ENCODE measurements at regions not wholly inside any gene's neighbourhood (a gene's known extent, or its start where the extent isn't known, plus 50 kb on each side); places are given as distances from the start of the nearest gene placed in this dataset.

DNA sequence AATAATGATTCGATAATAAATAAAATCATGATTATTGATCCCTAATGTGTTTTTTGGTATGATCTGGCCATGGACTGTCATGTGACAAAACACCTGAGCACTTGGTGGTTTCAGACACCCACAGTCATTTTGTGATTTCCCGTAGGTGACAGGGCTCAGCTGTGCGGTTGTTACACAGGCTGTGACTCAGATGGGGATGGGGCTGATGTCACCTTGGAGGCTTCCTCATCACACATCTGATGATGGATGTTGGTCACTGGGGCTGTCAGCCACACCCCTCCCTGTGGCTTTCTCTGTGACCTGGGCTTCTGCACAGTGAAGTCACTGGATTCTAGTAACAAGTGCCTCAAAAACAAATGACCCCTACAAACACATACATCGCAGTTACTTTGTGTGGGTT lies 995.1 kb downstream of the BRD1 start:
- H3K36me3 Mint-ChIP-seq, result peaks cover 0 to 2% of the 10 kb centered on the region in 2 donors
- peaks cover 19 to 21% of the 10 kb centered on the region in 2 donors for H3K9me3 Mint-ChIP-seq
- no peak overlapping the region for H3K4me3 Mint-ChIP-seq
- ATAC-seq (replicated peaks) (peak; percentile 58 to 86), DNase-seq (peak; percentile 17)
- H3K4me1 Mint-ChIP-seq, result peaks cover 0 to 3% of the 10 kb centered on the region in 2 donors
- H3K27me3 Mint-ChIP-seq, result peaks cover 8 to 27% of the 10 kb centered on the region in 2 donors
- H3K27ac Mint-ChIP-seq, result no peak overlapping the region

DNA sequence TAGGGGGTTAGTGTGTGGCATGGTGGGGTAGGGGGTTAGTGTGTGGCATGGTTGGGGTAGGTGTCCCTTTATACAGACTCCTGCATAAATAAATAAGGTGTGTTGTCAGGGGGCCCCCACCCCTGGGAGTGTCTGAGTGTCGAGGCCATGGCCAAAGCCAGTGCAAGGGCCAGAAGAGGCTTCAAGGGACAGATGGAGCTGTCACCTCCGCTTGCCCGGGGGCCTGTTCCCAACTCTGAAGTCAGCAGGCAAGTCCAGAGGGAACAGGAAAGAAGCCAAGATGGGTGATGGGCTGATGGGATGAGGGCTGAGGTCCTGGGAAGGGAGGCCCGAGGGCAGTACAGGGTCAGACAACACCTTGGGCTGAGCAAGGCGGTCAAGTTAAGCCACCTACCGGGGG lies 997.8 kb downstream of the BRD1 start:
- ATAC-seq (replicated peaks) (no peak), DNase-seq (no peak)
- Mint-ChIP-seq H3K27me3 (peaks cover 17 to 28% of the 10 kb centered on the region in 2 donors), H3K36me3 (peaks cover 0 to 2% of the 10 kb centered on the region in 2 donors), H3K4me3 (no peak overlapping the region), H3K27ac (no peak overlapping the region), H3K9me3 (peaks cover 13 to 15% of the 10 kb centered on the region in 2 donors), H3K4me1 (no peaks in the 10 kb centered on the region)

DNA sequence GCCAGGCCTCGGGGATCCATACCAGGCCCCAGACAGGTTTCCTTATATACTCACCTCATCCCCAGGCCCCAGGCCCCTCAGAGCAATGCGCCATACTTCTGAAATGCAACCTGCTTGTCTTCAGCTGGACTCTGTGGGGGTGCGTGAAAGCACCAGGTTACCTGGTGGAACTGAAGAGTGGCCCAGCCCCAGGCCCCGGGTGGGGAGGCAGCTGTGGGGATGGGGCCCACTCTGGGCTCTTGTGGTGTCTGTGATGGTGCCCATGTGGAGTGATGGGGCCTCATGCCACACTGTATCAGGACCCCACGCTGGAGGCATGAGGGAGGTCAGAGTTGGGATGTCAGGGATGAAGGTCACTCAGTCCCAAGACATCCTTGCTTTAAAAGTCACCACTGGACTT lies 999.0 kb downstream of the BRD1 start:
- ATAC-seq (replicated peaks) (no peak), DNase-seq (no peak)
- H3K27me3 Mint-ChIP-seq, result peaks cover 21 to 28% of the 10 kb centered on the region in 2 donors
- no peak overlapping the region for H3K4me3 Mint-ChIP-seq
- no peaks in the 10 kb centered on the region for H3K4me1 Mint-ChIP-seq
- H3K9me3 Mint-ChIP-seq, result peaks cover 13 to 15% of the 10 kb centered on the region in 2 donors
- H3K27ac Mint-ChIP-seq, result no peak overlapping the region
- H3K36me3 Mint-ChIP-seq, result peaks cover 0 to 2% of the 10 kb centered on the region in 2 donors

DNA sequence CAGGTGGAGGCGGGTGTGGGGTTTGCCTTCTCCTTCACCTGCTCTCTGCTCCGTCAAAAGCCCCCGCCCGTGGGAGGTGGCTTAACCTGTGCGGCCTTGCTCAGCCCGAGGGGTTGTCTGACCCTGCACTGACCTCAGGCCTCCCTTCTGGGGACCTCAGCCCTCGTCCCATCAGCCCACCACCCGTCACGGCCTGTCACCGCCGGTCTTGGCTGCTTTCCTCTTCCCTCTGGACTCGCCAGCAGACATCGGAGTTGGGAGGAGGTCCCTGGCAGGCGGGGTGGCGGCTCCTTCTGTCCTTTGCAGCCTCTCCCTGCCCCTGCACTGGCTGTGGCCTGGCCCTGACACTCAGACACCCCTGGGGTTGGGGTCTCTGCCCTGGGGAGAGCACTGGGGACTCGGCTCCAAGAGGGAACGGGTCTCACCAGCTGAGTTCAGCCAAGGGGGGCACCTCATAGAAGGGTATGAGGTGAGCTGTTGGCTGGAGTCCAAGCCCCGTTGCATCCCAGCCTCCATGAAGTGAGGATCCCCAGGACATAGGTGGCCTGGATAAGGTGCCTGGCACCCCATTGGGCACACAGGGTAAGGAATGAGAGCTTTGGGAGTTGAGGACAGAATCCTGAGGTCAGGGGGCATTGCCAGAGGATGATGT lies 999.6 kb downstream of the BRD1 start:
- no peak for DNase-seq

DNA sequence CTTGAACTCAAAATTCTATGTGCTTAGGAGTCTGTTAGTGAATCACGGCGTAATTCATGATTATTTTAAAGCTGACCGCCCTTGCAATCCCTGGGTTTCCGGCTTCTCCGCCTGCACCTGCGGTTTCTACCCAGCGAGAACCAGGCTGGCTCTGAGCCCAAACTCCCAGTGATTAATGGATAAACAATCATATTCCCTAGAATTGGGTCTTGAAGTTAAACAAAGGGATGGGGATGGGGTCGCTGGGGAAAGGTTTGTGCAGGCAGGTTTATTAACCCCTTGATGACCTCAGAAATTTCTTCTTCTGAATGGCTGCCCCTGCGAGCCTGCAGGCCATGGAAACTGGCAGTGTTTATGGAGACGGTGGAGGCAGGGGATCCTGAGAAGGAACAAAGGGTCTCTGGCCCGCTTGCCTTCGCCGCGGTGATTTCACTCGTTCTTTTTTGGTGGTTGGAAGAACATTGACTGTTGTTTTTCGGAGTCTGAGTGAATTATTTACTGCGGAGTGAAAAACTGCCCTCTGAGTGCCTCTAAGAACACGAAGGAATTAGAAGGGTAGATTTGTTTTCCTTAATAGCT lies 1000.3 kb downstream of the BRD1 start:
- H3K4me1 Mint-ChIP-seq, result no peaks in the 10 kb centered on the region
- H3K4me3 Mint-ChIP-seq, result no peak overlapping the region
- ATAC-seq (replicated peaks) (no peak), DNase-seq (no peak)
- H3K27me3 Mint-ChIP-seq, result peaks cover 20 to 21% of the 10 kb centered on the region in 2 donors
- peaks cover 7 to 8% of the 10 kb centered on the region in 2 donors for H3K9me3 Mint-ChIP-seq
- no peak overlapping the region for H3K27ac Mint-ChIP-seq
- H3K36me3 Mint-ChIP-seq, result peaks cover 0 to 2% of the 10 kb centered on the region in 2 donors

More for the DNA sequence above, 999.6 kb downstream of the BRD1 start:
- H3K4me1 Mint-ChIP-seq, result no peaks in the 10 kb centered on the region
- no peak for ATAC-seq (replicated peaks)
- no peak overlapping the region for H3K27ac Mint-ChIP-seq
- no peak overlapping the region for H3K4me3 Mint-ChIP-seq
- H3K9me3 Mint-ChIP-seq, result peaks cover 8 to 11% of the 10 kb centered on the region in 2 donors
- H3K36me3 Mint-ChIP-seq, result peaks cover 0 to 2% of the 10 kb centered on the region in 2 donors
- peaks cover 21% of the 10 kb centered on the region in 2 donors for H3K27me3 Mint-ChIP-seq

DNA sequence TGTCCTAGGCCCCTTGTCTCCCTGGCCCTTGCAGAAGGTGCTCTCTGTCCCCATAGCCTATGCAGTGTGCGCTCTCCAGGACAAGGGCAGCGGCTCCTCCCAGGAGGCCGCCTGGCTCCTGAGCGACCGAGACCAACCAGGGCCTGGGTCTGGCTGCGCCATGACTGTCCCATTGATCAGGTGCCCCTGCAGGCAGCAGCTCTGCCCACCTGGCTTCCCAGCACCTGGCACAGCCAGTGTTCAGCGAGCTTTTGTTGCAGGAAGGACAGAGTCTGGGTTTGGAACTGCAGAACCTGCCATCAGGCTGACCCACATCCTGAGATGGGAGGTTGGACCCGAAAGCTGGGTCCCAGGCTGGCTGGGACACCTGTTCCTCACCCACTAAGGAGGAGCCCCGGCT lies 1001.1 kb downstream of the BRD1 start:
- no peak for DNase-seq
- ATAC-seq (replicated peaks), result no peak
- H3K4me3 Mint-ChIP-seq, result no peak overlapping the region
- H3K36me3 Mint-ChIP-seq, result peaks cover 0 to 2% of the 10 kb centered on the region in 2 donors
- H3K27me3 Mint-ChIP-seq, result peaks cover 20 to 21% of the 10 kb centered on the region in 2 donors
- H3K4me1 Mint-ChIP-seq, result no peaks in the 10 kb centered on the region
- H3K9me3 Mint-ChIP-seq, result peaks cover 7 to 8% of the 10 kb centered on the region in 2 donors
- no peak overlapping the region for H3K27ac Mint-ChIP-seq

DNA sequence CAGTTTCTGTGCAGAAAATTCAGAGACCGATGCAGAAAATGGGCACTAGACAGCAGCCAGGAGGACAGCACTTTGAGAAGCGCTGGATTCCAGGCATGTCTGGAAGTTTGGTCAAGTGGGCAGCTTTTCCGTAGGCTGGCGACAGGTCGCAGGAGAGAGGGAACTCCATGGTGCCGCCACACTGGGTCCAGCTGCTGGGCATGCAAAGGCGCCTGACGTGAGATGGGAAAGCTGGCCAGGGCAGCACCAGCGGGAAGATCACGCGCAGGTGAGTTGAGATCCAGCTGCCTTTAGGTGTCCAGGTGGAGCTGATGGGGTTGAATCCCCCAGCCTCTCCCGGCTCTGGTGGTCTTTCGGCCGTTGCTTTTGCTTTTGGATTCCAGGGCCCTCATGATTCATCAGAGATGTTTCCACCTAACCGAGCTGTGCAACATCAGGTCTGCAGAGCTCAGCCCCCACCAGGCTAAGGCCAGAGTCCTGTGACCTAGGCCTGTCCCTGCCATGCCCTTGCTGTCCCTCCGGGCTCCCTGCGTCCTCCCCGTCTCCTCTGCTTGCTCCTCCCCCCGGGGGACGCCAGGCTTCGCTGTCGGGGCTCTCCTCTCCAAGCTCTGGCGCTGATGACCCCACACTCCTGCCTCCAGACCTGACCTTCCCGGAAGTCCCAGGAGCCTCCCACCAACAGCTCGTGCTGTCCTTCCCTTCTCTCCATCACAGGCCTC lies 1001.7 kb downstream of the BRD1 start:
- peaks cover 3% of the 10 kb centered on the region in 2 donors for H3K9me3 Mint-ChIP-seq
- H3K27me3 Mint-ChIP-seq, result peaks cover 20 to 22% of the 10 kb centered on the region in 2 donors
- peaks cover 0 to under 1% of the 10 kb centered on the region in 2 donors for H3K4me1 Mint-ChIP-seq
- no peak overlapping the region for H3K27ac Mint-ChIP-seq
- H3K4me3 Mint-ChIP-seq, result no peak overlapping the region
- DNase-seq (no peak), ATAC-seq (replicated peaks) (no peak)
- peaks cover 0 to 2% of the 10 kb centered on the region in 2 donors for H3K36me3 Mint-ChIP-seq

DNA sequence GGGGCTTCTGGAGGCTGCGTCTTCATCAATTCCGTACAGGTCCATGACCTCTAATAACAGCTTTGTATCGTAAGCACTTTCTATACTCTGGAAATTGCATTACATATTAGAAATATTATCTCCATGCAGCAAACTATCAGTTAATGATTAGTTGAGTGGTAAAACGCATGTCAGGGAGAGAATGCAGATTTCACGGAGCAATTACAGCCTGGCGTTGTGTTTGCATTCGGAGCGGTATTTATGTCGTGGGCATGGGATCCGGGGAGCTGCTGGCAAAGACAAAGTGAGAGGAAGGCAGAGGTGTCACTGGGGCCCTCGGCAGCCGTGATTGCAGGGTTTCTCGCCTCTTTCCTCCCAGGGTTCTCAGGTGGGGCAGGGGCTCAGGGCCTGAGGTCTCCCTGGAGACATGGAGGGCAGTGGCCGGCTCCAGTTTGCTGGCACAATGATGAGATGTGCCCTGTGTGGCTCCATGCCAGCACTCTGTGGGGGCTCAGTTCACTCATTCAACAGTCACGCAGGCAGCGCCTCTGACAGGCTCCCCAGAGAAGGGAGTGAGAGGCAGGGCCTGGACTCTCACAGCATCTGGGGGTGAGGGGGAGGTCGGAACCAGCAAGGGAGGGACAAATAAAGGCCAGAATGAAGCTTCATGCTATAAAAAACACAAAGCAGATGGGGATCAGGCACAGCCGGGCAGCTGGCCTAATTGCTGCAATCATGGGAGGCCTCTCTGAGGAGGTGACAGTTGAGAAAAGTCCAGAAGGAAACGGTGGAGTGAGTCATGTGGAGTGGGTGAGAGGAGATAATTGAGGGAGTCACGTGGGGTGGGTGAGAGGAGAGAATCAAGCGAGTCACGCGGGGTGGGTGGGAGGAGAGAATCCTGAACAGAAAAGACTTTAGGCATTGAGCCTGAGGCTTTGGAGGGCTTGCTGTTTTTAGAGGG lies 1002.7 kb downstream of the BRD1 start:
- DNase-seq (no peak), ATAC-seq (replicated peaks) (no peak)
- Mint-ChIP-seq H3K4me3 (no peak overlapping the region), H3K27ac (no peak overlapping the region), H3K9me3 (peaks cover 0 to 2% of the 10 kb centered on the region in 2 donors), H3K36me3 (peaks cover 0 to 1% of the 10 kb centered on the region in 2 donors), H3K27me3 (peaks cover 17 to 24% of the 10 kb centered on the region in 2 donors), H3K4me1 (peaks cover 0 to 2% of the 10 kb centered on the region in 2 donors)

DNA sequence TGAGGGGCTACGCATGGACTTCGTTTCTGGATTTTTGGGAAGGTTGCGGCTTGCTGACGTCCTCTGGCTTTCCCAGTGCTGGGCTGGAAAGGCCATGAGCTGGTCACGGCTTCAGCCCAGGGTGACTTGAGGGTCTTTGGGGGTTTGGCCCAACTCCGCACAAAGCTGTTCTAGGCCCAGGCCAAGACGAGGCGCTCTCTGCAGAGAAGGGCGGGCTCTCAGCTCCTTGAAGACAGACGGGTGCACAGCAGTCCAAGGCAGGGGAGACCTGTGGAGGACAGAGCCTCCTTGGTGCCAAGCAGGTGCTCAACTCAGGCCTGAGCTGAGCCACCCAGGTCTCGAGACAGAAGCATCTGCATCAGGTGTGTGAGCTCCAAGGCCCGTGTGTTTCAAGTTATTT lies 1003.7 kb downstream of the BRD1 start:
- Mint-ChIP-seq H3K4me3 (no peak overlapping the region), H3K27me3 (peaks cover 17 to 20% of the 10 kb centered on the region in 2 donors), H3K4me1 (peaks cover 0 to 2% of the 10 kb centered on the region in 2 donors), H3K36me3 (no peaks in the 10 kb centered on the region), H3K27ac (no peak overlapping the region), H3K9me3 (no peaks in the 10 kb centered on the region)
- DNase-seq, result no peak
- no peak for ATAC-seq (replicated peaks)

DNA sequence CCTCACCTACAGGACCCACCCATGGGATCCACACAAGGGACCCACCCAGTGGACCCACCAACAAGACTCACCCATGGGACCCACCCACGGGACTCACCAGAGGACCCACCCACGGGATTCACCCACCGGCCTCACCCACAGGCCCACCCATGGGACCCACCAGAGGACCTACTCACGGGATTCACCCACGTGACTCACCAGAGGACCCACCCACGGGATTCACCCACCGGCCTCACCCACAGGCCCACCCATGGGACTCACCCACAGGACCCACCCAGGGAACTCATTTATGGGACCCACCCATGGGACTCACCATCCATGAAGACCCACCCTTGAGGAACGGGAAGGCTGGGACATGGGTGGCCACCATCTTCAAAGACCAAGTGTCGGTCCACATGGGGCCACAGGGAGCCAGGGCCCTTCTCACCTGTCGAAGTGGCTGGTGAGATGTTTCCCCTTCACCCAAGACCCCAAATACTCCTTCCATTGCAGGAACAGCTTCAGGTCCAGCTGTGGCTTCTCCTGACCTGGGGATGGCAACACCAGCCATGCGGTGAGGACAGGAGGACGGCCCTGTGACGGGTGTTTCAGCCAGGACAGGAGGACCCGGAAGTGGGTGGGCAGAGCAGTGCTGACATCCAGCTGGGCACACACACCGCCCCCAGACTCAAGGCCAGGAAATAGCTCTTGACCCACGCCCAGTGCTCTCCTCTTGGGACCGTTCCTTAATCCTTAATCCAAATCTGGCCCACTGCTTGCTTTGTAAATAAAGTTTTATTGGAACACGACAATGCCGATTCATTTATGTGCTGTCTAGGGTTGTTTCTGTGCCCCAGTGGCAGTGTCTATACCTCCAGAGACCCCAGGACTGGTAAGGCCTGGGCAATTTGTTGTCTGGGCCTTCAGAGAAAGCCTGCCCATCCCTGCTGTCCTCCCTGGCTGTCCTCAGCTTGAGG lies 1005.1 kb downstream of the BRD1 start:
- no peak for ATAC-seq (replicated peaks)
- DNase-seq, result no peak
- Mint-ChIP-seq H3K4me3 (no peak overlapping the region), H3K36me3 (no peaks in the 10 kb centered on the region), H3K4me1 (peaks cover 0 to 2% of the 10 kb centered on the region in 2 donors), H3K27me3 (peaks cover 20 to 23% of the 10 kb centered on the region in 2 donors), H3K9me3 (no peaks in the 10 kb centered on the region), H3K27ac (no peak overlapping the region)

DNA sequence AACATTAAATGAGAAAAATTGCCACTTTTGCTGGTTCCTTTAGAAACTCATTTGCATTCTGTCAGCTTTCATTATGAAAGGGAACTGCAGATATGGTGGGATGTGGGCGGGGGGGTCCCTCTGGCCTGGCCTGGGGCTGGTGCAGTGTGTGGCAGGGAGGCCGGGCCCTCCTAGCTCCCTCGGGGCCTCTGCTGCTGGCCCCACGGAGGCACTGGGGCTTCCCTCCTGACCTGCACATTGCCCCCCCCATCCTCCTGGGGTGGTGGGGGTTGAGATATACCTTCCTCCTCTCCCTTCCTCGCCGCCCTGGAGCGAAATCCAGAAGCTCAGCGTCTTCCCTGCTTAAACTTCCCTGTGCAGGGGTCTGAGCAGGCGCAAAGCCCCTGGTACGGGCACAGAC lies 1005.9 kb downstream of the BRD1 start:
- Mint-ChIP-seq H3K4me3 (no peak overlapping the region), H3K36me3 (no peaks in the 10 kb centered on the region), H3K4me1 (peaks cover 0 to 2% of the 10 kb centered on the region in 2 donors), H3K27ac (no peak overlapping the region), H3K9me3 (no peaks in the 10 kb centered on the region), H3K27me3 (peaks cover 20 to 23% of the 10 kb centered on the region in 2 donors)
- no peak for DNase-seq
- peak; percentile 33 to 71 for ATAC-seq (replicated peaks)

DNA sequence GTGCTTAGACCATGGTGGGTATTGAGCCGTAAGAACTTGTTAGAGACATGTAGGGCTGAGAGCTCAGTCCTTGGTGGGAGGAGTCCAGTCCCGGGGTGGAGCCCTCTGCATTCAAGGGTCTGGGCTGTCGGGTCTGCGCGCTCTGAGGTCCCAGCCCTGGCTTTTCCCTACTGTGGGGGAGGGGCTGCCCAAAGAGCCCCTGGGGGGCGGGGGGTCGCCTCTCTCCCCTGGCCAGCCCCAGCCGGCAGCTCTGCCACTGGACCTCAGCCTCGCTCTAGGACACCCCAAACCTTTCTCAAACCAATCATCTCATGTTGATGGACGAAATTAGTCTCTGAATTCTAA lies 1006.4 kb downstream of the BRD1 start:
- DNase-seq (no peak), ATAC-seq (replicated peaks) (no peak)
- Mint-ChIP-seq H3K9me3 (no peaks in the 10 kb centered on the region), H3K4me1 (peaks cover 0 to 2% of the 10 kb centered on the region in 2 donors), H3K36me3 (no peaks in the 10 kb centered on the region), H3K27ac (no peak overlapping the region), H3K27me3 (peaks cover 16 to 19% of the 10 kb centered on the region in 2 donors), H3K4me3 (no peak overlapping the region)
